Lower leg skin (tissue), 3 donors: ENCODE measurements at regions not wholly inside any gene's neighbourhood (a gene's known extent, or its start where the extent isn't known, plus 50 kb on each side); places are given as distances from the start of the nearest gene placed in this dataset.

Experiments used
- POLR2A ChIP-seq, 2 donors: fragments of 450-650 bp; IDR thresholded peaks; one replicate each; pipeline ENCODE4 v1.6.1; 2016 to 2017; ENCODE audit warnings: antibody characterized with exemption in 2 of 2, mild to moderate bottlenecking in 1 of 2, moderate library complexity in 1 of 2
- TF ChIP-seq, protein P1 (sequence below), 3 donors: fragments of 450-650 bp; IDR thresholded peaks; one replicate each; pipeline ENCODE4 v1.5.1; 2016; ENCODE audit warnings: antibody characterized with exemption in 3 of 3, mild to moderate bottlenecking in 3 of 3, moderate library complexity in 2 of 3

DNA sequence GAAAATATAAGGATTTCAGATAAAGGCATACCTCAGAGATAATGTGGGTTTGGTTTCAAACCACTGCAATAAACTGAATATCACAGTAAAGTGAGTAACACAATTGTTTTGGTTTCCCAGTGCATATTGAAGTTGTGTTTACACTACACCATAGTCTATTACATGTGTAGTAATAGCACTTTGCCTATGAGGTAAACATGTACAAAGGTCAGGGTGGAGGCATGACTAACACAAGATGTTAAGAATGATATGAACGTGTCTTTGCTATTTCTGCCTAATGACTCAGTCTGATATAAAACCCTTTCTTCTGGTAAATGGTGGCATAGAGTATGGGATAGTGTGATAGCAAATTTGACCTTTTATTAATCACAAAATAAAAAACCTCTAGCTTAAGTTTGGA, 621.5 kb upstream of the ADGRL2 start:
- TF ChIP-seq, protein P1, sequence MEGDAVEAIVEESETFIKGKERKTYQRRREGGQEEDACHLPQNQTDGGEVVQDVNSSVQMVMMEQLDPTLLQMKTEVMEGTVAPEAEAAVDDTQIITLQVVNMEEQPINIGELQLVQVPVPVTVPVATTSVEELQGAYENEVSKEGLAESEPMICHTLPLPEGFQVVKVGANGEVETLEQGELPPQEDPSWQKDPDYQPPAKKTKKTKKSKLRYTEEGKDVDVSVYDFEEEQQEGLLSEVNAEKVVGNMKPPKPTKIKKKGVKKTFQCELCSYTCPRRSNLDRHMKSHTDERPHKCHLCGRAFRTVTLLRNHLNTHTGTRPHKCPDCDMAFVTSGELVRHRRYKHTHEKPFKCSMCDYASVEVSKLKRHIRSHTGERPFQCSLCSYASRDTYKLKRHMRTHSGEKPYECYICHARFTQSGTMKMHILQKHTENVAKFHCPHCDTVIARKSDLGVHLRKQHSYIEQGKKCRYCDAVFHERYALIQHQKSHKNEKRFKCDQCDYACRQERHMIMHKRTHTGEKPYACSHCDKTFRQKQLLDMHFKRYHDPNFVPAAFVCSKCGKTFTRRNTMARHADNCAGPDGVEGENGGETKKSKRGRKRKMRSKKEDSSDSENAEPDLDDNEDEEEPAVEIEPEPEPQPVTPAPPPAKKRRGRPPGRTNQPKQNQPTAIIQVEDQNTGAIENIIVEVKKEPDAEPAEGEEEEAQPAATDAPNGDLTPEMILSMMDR (IDR thresholded peaks at IDR 0.05): no peak
- no peak for TF ChIP-seq POLR2A (IDR thresholded peaks at IDR 0.05)
